GM18511 (cell line): ENCODE measurements at regions not wholly inside any gene's neighbourhood (a gene's known extent, or its start where the extent isn't known, plus 50 kb on each side); places are given as distances from the start of the nearest gene placed in this dataset.
"Not testable (repeated sequence)": the region's sequence is repeated elsewhere in the genome, so short reads cannot be mapped to it uniquely, and the experiment has no call there.

ENCODE experiments used
- ATAC-seq: cut with Tn5 transposase; IDR thresholded peaks from one replicate; pipeline ENCODE4 v1.9.1; 2021; ENCODE audit warnings: mild to moderate bottlenecking, moderate library complexity; ENCODE audit not compliant: unreplicated experiment

- no peak for ATAC-seq
Measured at GRCh38 chr6:153572371-153572770, 441.3 kb upstream of the RGS17 start.

- no peak for ATAC-seq
Measured at GRCh38 chr6:153568628-153569027, 437.5 kb upstream of the RGS17 start.

GRCh38 chr6:153564803-153565202, 433.7 kb upstream of the RGS17 start:
- no peak for ATAC-seq

- no peak for ATAC-seq
Measured at GRCh38 chr6:153563001-153563400, 431.9 kb upstream of the RGS17 start.

- no peak for ATAC-seq
Measured at GRCh38 chr6:153553627-153554026, 422.5 kb upstream of the RGS17 start.

- no peak for ATAC-seq
Measured at GRCh38 chr6:153539602-153540001, 408.5 kb upstream of the RGS17 start.

GRCh38 chr6:153538491-153538890, 407.4 kb upstream of the RGS17 start:
- no peak for ATAC-seq

GRCh38 chr6:153537422-153537821, 406.3 kb upstream of the RGS17 start:
- ATAC-seq: no peak

GRCh38 chr6:153526479-153526878, 395.4 kb upstream of the RGS17 start:
- ATAC-seq: no peak

GRCh38 chr6:153525998-153526397, 394.9 kb upstream of the RGS17 start:
- ATAC-seq: no peak

- ATAC-seq: no peak
Measured at GRCh38 chr6:153523390-153523789, 392.3 kb upstream of the RGS17 start.

GRCh38 chr6:153511896-153512496, 380.9 kb upstream of the RGS17 start:
- peak; percentile 93 for ATAC-seq

GRCh38 chr6:153503810-153504209, 372.7 kb upstream of the RGS17 start:
- ATAC-seq: peak; percentile 57

GRCh38 chr6:153493501-153493900, 362.4 kb upstream of the RGS17 start:
- ATAC-seq: no peak

- ATAC-seq: no peak
Measured at GRCh38 chr6:153489479-153489878, 358.4 kb upstream of the RGS17 start.

- no peak for ATAC-seq
Measured at GRCh38 chr6:153488267-153488666, 357.2 kb upstream of the RGS17 start.

GRCh38 chr6:153485072-153485471, 354.0 kb upstream of the RGS17 start:
- no peak for ATAC-seq

- no peak for ATAC-seq
Measured at GRCh38 chr6:153484056-153484455, 353.0 kb upstream of the RGS17 start.

GRCh38 chr6:153476243-153476642, 345.2 kb upstream of the RGS17 start:
- no peak for ATAC-seq

GRCh38 chr6:153465050-153465449, 334.0 kb upstream of the RGS17 start:
- no peak for ATAC-seq

- ATAC-seq: no peak
Measured at GRCh38 chr6:153449279-153449678, 318.2 kb upstream of the RGS17 start.

- not testable (repeated sequence) for ATAC-seq
Measured at GRCh38 chr6:153442749-153443148, 311.7 kb upstream of the RGS17 start.

- no peak for ATAC-seq
Measured at GRCh38 chr6:153442096-153442495, 311.0 kb upstream of the RGS17 start.
